ENCODE measurements at regions not wholly inside any gene's neighbourhood (a gene's known extent, or its start where the extent isn't known, plus 50 kb on each side); places are given as distances from the start of the nearest gene placed in this dataset.
"Not testable (repeated sequence)": the region's sequence is repeated elsewhere in the genome, so short reads cannot be mapped to it uniquely, and the experiment has no call there.

DNA sequence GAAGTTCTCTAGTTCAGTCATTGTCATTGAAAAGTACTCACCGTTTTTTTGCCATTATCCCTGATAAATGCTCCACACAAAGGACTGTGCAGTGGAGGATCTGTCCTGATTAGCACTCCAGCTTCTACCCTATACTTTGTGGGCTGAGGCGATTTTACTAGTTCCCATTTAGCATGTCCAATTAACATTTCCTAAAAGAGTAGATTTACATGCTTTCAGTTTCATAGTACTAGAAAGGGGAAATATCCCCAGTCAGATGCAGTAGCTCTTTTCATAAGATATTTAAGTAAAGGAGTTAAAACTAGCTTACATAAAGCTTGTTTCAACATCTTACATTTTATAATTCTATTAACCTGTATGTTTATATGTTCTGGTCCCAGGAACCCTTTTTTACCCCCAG lies 144.9 kb upstream of the APOOL start:
- H3K27ac Mint-ChIP-seq (ENCODE audit: unreplicated experiment); H3K4me3 Mint-ChIP-seq (ENCODE audit: unreplicated experiment); DNase-seq (ENCODE audit: low spot score); H3K27me3 Mint-ChIP-seq (ENCODE audit: unreplicated experiment); H3K9me3 Mint-ChIP-seq (ENCODE audit: unreplicated experiment); H3K36me3 Mint-ChIP-seq (ENCODE audit: low read depth, unreplicated experiment); H3K4me1 Mint-ChIP-seq (ENCODE audit: unreplicated experiment): not testable (repeated sequence)

DNA sequence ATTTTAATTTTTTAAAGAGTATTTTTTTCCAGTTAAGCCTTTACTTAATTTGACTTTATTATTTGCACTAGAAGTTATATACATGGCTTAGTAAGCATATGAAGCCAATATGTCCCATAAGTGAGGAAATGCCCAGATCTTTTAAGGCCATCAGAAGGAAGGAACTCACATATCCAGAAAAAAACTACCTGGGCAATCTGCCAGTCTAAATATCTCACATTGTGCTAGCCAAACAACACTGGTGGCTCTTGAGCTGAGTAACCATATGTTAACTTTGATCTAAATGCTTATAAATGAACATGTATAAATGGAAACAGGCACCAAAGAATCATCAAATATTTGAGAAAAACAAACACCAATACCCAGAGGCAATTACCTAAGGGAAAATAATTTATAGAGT lies 138.6 kb upstream of the APOOL start:
- H3K27ac Mint-ChIP-seq (ENCODE audit: unreplicated experiment) = no peak overlapping the region
- H3K9me3 Mint-ChIP-seq (ENCODE audit: unreplicated experiment) = no peaks in the 10 kb centered on the region
- H3K4me1 Mint-ChIP-seq (ENCODE audit: unreplicated experiment) = no peaks in the 10 kb centered on the region
- H3K4me3 Mint-ChIP-seq (ENCODE audit: unreplicated experiment) = no peak overlapping the region
- TF ChIP-seq, protein P1, sequence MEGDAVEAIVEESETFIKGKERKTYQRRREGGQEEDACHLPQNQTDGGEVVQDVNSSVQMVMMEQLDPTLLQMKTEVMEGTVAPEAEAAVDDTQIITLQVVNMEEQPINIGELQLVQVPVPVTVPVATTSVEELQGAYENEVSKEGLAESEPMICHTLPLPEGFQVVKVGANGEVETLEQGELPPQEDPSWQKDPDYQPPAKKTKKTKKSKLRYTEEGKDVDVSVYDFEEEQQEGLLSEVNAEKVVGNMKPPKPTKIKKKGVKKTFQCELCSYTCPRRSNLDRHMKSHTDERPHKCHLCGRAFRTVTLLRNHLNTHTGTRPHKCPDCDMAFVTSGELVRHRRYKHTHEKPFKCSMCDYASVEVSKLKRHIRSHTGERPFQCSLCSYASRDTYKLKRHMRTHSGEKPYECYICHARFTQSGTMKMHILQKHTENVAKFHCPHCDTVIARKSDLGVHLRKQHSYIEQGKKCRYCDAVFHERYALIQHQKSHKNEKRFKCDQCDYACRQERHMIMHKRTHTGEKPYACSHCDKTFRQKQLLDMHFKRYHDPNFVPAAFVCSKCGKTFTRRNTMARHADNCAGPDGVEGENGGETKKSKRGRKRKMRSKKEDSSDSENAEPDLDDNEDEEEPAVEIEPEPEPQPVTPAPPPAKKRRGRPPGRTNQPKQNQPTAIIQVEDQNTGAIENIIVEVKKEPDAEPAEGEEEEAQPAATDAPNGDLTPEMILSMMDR (IDR thresholded peaks at IDR 0.05; ENCODE audit: unreplicated experiment) = no peak
- no peak for DNase-seq (ENCODE audit: low spot score)
- no peaks in the 10 kb centered on the region for H3K27me3 Mint-ChIP-seq (ENCODE audit: unreplicated experiment)
- H3K36me3 Mint-ChIP-seq (ENCODE audit: low read depth, unreplicated experiment) = no peaks in the 10 kb centered on the region

DNA sequence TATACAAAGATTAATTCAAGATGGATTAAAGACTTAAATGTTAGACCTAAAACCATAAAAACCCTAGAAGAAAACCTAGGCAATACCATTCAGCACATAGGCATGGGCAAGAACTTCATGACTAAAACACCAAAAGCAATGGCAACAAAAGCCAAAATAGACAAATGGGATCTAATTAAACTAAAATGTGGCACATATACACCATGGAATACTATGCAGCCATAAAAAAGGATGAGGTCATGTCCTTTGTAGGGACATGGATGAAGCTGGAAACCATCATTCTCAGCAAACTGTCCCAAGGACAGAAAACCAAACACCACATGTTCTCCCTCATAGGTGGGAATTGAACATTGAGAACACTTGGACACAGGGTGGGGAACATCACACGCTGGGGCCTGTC lies 133.4 kb upstream of the APOOL start:
- H3K27me3 Mint-ChIP-seq (ENCODE audit: unreplicated experiment); H3K27ac Mint-ChIP-seq (ENCODE audit: unreplicated experiment); H3K36me3 Mint-ChIP-seq (ENCODE audit: low read depth, unreplicated experiment); H3K4me3 Mint-ChIP-seq (ENCODE audit: unreplicated experiment); DNase-seq (ENCODE audit: low spot score); H3K4me1 Mint-ChIP-seq (ENCODE audit: unreplicated experiment); H3K9me3 Mint-ChIP-seq (ENCODE audit: unreplicated experiment): not testable (repeated sequence)

DNA sequence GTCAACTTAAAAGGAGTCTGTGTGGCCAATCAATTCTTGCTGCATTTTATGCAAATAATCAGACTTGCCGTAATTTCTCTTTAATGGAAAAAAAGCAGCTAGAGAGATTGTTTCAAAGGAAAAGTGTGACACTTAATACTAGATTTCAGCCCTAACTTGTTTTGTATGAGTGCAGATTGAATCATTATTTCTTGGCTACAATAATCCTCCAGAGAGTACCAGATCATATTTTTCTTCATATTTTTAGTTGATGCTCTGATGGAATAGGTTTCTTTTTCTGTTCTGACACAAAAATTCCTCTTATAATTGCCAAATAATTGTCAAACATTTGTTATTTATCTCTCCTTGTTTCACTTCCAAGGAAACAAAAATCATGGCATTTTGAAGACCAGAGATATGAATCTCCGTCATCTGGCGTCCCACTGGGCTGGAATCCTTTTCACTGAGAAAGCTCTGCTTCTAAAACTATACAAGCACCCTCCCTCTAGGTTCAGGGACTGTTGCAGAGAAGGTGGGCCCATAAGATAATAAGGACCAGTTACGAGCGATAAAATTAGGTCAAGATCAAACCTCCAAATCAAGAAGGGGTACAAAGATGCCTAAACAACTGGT lies 131.4 kb upstream of the APOOL start:
- H3K9me3 Mint-ChIP-seq (ENCODE audit: unreplicated experiment); H3K4me1 Mint-ChIP-seq (ENCODE audit: unreplicated experiment): not testable (repeated sequence)

DNA sequence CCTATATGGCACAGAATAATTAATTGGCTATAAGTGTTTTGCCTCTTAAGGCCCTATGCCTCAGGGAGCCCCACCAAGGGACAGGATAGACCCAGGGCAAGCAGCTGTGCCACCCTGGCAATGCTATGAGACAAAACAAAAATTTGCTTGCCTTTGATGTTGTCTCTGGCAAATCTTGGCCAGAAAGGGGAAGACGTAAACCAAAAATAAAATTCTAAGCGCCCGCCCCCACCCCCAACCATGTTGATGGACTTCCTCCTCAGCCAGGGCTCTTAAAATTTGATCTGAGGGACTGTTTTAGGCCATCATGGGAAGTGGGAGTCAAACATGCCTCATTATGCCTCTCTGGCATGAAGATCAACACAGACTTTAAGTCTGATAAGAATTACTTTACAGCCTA lies 130.5 kb upstream of the APOOL start:
- TF ChIP-seq, protein P1 (IDR thresholded peaks at IDR 0.05; ENCODE audit: unreplicated experiment) = no peak
- Mint-ChIP-seq H3K27ac (ENCODE audit: unreplicated experiment) (no peak overlapping the region), H3K36me3 (ENCODE audit: low read depth, unreplicated experiment) (no peaks in the 10 kb centered on the region), H3K9me3 (ENCODE audit: unreplicated experiment) (no peaks in the 10 kb centered on the region), H3K27me3 (ENCODE audit: unreplicated experiment) (no peaks in the 10 kb centered on the region), H3K4me1 (ENCODE audit: unreplicated experiment) (no peaks in the 10 kb centered on the region), H3K4me3 (ENCODE audit: unreplicated experiment) (no peak overlapping the region)
- no peak for DNase-seq (ENCODE audit: low spot score)

More for the DNA sequence above, 131.4 kb upstream of the APOOL start:
- not testable (repeated sequence) for H3K36me3 Mint-ChIP-seq (ENCODE audit: low read depth, unreplicated experiment); H3K27ac Mint-ChIP-seq (ENCODE audit: unreplicated experiment); H3K4me3 Mint-ChIP-seq (ENCODE audit: unreplicated experiment); H3K27me3 Mint-ChIP-seq (ENCODE audit: unreplicated experiment); DNase-seq (ENCODE audit: low spot score)

DNA sequence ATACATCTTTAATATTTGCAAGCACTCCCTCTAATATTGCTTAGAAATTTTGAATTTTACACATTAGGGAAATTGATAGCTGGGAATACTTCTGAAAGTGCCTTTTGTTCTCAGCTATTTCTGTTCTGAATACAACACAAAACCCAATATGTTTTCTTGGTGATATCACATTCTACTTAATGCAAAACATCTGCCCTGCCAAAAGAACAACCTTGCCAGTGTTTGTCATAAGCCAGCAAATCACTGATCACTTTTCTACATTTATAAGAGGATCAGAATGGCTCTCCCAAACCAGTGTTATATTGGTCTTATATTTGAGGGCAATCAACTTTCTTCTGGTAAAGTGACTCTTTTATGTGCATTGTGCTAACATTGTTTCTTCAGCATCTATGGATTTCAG lies 126.8 kb upstream of the APOOL start:
- no peaks in the 10 kb centered on the region for H3K27me3 Mint-ChIP-seq (ENCODE audit: unreplicated experiment)
- no peaks in the 10 kb centered on the region for H3K36me3 Mint-ChIP-seq (ENCODE audit: low read depth, unreplicated experiment)
- no peaks in the 10 kb centered on the region for H3K9me3 Mint-ChIP-seq (ENCODE audit: unreplicated experiment)
- H3K4me1 Mint-ChIP-seq (ENCODE audit: unreplicated experiment) = no peaks in the 10 kb centered on the region
- H3K4me3 Mint-ChIP-seq (ENCODE audit: unreplicated experiment) = no peak overlapping the region
- no peak overlapping the region for H3K27ac Mint-ChIP-seq (ENCODE audit: unreplicated experiment)
- TF ChIP-seq, protein P1 (IDR thresholded peaks at IDR 0.05; ENCODE audit: unreplicated experiment) = no peak
- DNase-seq (ENCODE audit: low spot score) = no peak

All from endothelial cell (in vitro differentiated cells).